CD8-positive, alpha-beta memory T cell (primary cell): ENCODE measurements at regions not wholly inside any gene's neighbourhood (a gene's known extent, or its start where the extent isn't known, plus 50 kb on each side); places are given as distances from the start of the nearest gene placed in this dataset.

Source experiments
- CTCF ChIA-PET: fragments of 350-600 bp; sonication (Branson Sonifier 250); formaldehyde crosslinking; loops from one replicate; lab custom pipeline; 2021; ENCODE audit warnings: antibody characterized with exemption; lab: Charles Lee
- POLR2A ChIA-PET: fragments of 350-600 bp; sonication (Branson Sonifier 250); formaldehyde crosslinking; loops from one replicate; lab custom pipeline; 2021; ENCODE audit warnings: antibody characterized with exemption; lab: Charles Lee
- DNase-seq, 5 donors: peaks; one replicate each; pipeline versions ENCODE4 v3.0.0 to v3.0.0-alpha.2; 2020 to 2022; ENCODE audit warnings: mixed read lengths in 1 of 5
- H3K27ac ChIP-seq: one replicate; pipeline ENCODE4 v1.7.0; 2013; ENCODE audit warnings: low read depth, mild to moderate bottlenecking, low read length, moderate library complexity
- H3K27me3 ChIP-seq: 2 replicates; pipeline ENCODE4 v1.7.0; 2013; ENCODE audit warnings: low read length, mild to moderate bottlenecking; ENCODE audit not compliant: insufficient read depth, poor library complexity, severe bottlenecking
- H3K36me3 ChIP-seq: 2 replicates; pipeline ENCODE4 v1.7.0; 2013; ENCODE audit warnings: mild to moderate bottlenecking, low read length, moderate library complexity; ENCODE audit not compliant: insufficient read depth
- H3K4me1 ChIP-seq: 2 replicates; pipeline ENCODE4 v1.7.0; 2013; ENCODE audit warnings: mild to moderate bottlenecking, low read length, moderate library complexity; ENCODE audit not compliant: insufficient read depth
- H3K4me3 ChIP-seq: 2 replicates; pipeline ENCODE4 v1.7.0; 2013; ENCODE audit warnings: mild to moderate bottlenecking, low read length
- H3K9me3 ChIP-seq: 2 replicates; pipeline ENCODE4 v1.7.0; 2013; ENCODE audit warnings: mild to moderate bottlenecking, low read length
- H3K27ac Mint-ChIP-seq, 8 donors: one replicate each; pipeline ENCODE4 v1.8.0; 2020 to 2021; ENCODE audit warnings: mixed read lengths in 8 of 8, mild to moderate bottlenecking in 6 of 8, inconsistent platforms in 3 of 8, moderate library complexity in 3 of 8
- H3K27me3 Mint-ChIP-seq, 2 donors: one replicate each; pipeline ENCODE4 v1.8.0; 2020 to 2021; ENCODE audit warnings: mixed read lengths in 2 of 2, mild to moderate bottlenecking in 1 of 2, moderate library complexity in 1 of 2
- H3K36me3 Mint-ChIP-seq, 3 donors: one replicate each; pipeline ENCODE4 v1.8.0; 2020 to 2021; ENCODE audit warnings: mixed read lengths in 3 of 3, inconsistent platforms in 1 of 3, mild to moderate bottlenecking in 1 of 3
- H3K4me1 Mint-ChIP-seq, 3 donors: one replicate each; pipeline ENCODE4 v1.8.0; 2020 to 2021; ENCODE audit warnings: mixed read lengths in 3 of 3, inconsistent platforms in 1 of 3, mild to moderate bottlenecking in 1 of 3
- H3K4me3 Mint-ChIP-seq, 7 donors: one replicate each; pipeline ENCODE4 v1.8.0; 2020 to 2021; ENCODE audit warnings: mixed read lengths in 7 of 7, mild to moderate bottlenecking in 6 of 7, moderate library complexity in 4 of 7, inconsistent platforms in 2 of 7
- H3K9me3 Mint-ChIP-seq, 5 donors: one replicate each; pipeline ENCODE4 v1.8.0; 2020 to 2022; ENCODE audit warnings: mixed read lengths in 5 of 5, mild to moderate bottlenecking in 3 of 5, moderate library complexity in 2 of 5, inconsistent platforms in 1 of 5

GRCh38 chr11:81655351-81655750 is 1078.3 kb downstream of the FAM181B start:
- Histone ChIP-seq H3K36me3 (no peaks in the 10 kb centered on the region), H3K27me3 (no peaks in the 10 kb centered on the region), H3K4me3 (no peak overlapping the region), H3K27ac (no peak overlapping the region), H3K9me3 (no peaks in the 10 kb centered on the region), H3K4me1 (no peaks in the 10 kb centered on the region)
- Mint-ChIP-seq H3K27ac (no peak overlapping the region), H3K27me3 (peaks cover 7 to 13% of the 10 kb centered on the region in 2 donors), H3K9me3 (peaks cover 0 to 17% (median 3%) of the 10 kb centered on the region in 5 donors), H3K36me3 (no peaks in the 10 kb centered on the region), H3K4me1 (no peaks in the 10 kb centered on the region), H3K4me3 (no peak overlapping the region)
- POLR2A ChIA-PET, result no interaction called here
- no peak for DNase-seq
- CTCF ChIA-PET, result no interaction called here

- Histone ChIP-seq H3K4me3 (no peak overlapping the region), H3K4me1 (no peaks in the 10 kb centered on the region), H3K27ac (no peak overlapping the region), H3K9me3 (no peaks in the 10 kb centered on the region), H3K27me3 (no peaks in the 10 kb centered on the region), H3K36me3 (no peaks in the 10 kb centered on the region)
- H3K36me3 Mint-ChIP-seq, result no peaks in the 10 kb centered on the region
- peaks cover 0 to 4% (median 0%) of the 10 kb centered on the region in 3 donors for H3K4me1 Mint-ChIP-seq
- H3K4me3 Mint-ChIP-seq, result no peak overlapping the region
- POLR2A ChIA-PET, result no interaction called here
- H3K27ac Mint-ChIP-seq, result no peak overlapping the region
- peaks cover 0 to 5% of the 10 kb centered on the region in 2 donors for H3K27me3 Mint-ChIP-seq
- CTCF ChIA-PET, result no interaction called here
- DNase-seq, result no peak
- no peaks in the 10 kb centered on the region for H3K9me3 Mint-ChIP-seq
These were observed 1086.3 kb downstream of the FAM181B start for GRCh38 chr11:81647374-81647773.

DNA sequence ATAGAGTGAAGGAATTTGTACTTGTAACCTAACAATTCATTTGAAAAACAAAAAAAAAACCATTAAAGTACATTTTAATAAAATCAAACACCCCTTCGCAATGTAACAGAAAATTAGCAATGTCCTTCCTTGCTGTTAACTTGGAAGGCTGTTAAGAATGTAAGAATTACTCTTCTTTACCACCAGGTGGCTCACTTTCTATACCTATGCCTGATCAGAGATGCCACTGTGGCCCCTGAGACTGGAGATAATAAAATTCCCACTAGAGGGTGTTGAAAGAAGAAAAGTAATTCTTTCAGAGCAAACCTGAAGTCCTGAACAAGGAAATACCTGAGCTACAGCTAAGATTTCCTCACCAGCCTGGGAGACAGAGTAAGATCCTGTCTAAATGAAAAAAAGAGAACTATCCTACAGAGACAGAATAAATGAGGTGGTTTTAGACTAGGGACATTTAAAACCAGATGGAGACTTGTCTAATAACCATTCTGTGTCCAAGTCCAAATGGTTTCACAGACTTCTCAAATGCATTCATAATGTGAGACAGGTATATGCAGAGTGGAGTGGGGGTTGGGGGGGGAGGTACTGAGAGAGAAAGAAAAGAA is 1089.3 kb downstream of the FAM181B start:
- Histone ChIP-seq H3K27ac (no peak overlapping the region), H3K27me3 (peaks cover 5% of the 10 kb centered on the region), H3K4me1 (no peaks in the 10 kb centered on the region), H3K4me3 (no peak overlapping the region), H3K9me3 (no peaks in the 10 kb centered on the region), H3K36me3 (no peaks in the 10 kb centered on the region)
- Mint-ChIP-seq H3K4me1 (peaks cover 0 to 4% (median 0%) of the 10 kb centered on the region in 3 donors), H3K27ac (no peak overlapping the region), H3K4me3 (no peak overlapping the region), H3K36me3 (no peaks in the 10 kb centered on the region), H3K9me3 (no peaks in the 10 kb centered on the region), H3K27me3 (peaks cover 0 to 5% of the 10 kb centered on the region in 2 donors)
- ChIA-PET POLR2A (no interaction called here), CTCF (interaction anchor here (1.1 kb wide), 1 partner anchor 1057 kb away, joined by 3 read pairs; no protein-coding TSS in a partner anchor)
- DNase-seq, result peak in 2 of 5 donors; percentile 20 to 31

GRCh38 chr11:81634483-81634882 is 1099.2 kb downstream of the FAM181B start:
- H3K9me3 ChIP-seq, result no peaks in the 10 kb centered on the region
- H3K36me3 Mint-ChIP-seq, result no peaks in the 10 kb centered on the region
- no peak overlapping the region for H3K27ac Mint-ChIP-seq
- POLR2A ChIA-PET, result no interaction called here
- no peaks in the 10 kb centered on the region for H3K4me1 ChIP-seq
- no peak overlapping the region for H3K4me3 ChIP-seq
- no peaks in the 10 kb centered on the region for H3K36me3 ChIP-seq
- H3K27me3 Mint-ChIP-seq, result peaks cover 0 to 12% of the 10 kb centered on the region in 2 donors
- no peak overlapping the region for H3K27ac ChIP-seq
- H3K9me3 Mint-ChIP-seq, result no peaks in the 10 kb centered on the region
- no peak for DNase-seq
- H3K4me3 Mint-ChIP-seq, result no peak overlapping the region
- CTCF ChIA-PET, result no interaction called here
- no peaks in the 10 kb centered on the region for H3K4me1 Mint-ChIP-seq
- H3K27me3 ChIP-seq, result no peaks in the 10 kb centered on the region

GRCh38 chr11:81602508-81602907 is 1131.2 kb downstream of the FAM181B start:
- Mint-ChIP-seq H3K27ac (no peak overlapping the region), H3K4me1 (no peaks in the 10 kb centered on the region), H3K4me3 (no peak overlapping the region), H3K36me3 (no peaks in the 10 kb centered on the region), H3K27me3 (no peaks in the 10 kb centered on the region), H3K9me3 (peaks cover 0 to 3% (median 2%) of the 10 kb centered on the region in 5 donors)
- no peak overlapping the region for H3K27ac ChIP-seq
- CTCF ChIA-PET, result no interaction called here
- H3K9me3 ChIP-seq, result no peaks in the 10 kb centered on the region
- no peak overlapping the region for H3K4me3 ChIP-seq
- no peaks in the 10 kb centered on the region for H3K36me3 ChIP-seq
- H3K4me1 ChIP-seq, result no peaks in the 10 kb centered on the region
- POLR2A ChIA-PET, result no interaction called here
- DNase-seq, result no peak
- no peaks in the 10 kb centered on the region for H3K27me3 ChIP-seq

DNA sequence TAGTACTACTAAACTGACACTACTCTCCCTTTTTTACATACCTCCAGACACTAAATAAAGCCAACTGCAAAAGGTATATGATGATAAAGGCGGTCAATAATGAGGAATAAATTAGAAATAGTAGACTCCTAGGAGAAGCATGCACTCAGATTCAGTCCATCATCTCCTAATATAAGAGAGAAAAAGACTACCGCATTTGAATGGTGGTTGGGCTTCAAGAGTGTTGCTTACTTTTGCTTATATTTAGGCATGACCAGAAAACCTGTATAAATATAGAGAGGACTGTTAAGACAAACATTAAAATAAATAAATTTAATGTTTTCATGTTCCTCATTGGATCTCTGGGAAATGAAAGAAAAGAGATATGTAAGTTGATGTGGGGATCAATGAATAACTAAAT is 1137.0 kb downstream of the FAM181B start:
- POLR2A ChIA-PET, result no interaction called here

GRCh38 chr11:81585390-81585933 is 1148.2 kb downstream of the FAM181B start:
- H3K9me3 Mint-ChIP-seq, result no peaks in the 10 kb centered on the region

More for the DNA sequence above, 1137.0 kb downstream of the FAM181B start:
- no peaks in the 10 kb centered on the region for H3K4me1 Mint-ChIP-seq
- no peak overlapping the region for H3K27ac Mint-ChIP-seq
- H3K27me3 Mint-ChIP-seq, result no peaks in the 10 kb centered on the region
- no peaks in the 10 kb centered on the region for H3K9me3 ChIP-seq
- H3K4me3 ChIP-seq, result no peak overlapping the region
- DNase-seq, result no peak
- peaks cover 0 to 3% (median 2%) of the 10 kb centered on the region in 5 donors for H3K9me3 Mint-ChIP-seq
- no peaks in the 10 kb centered on the region for H3K36me3 Mint-ChIP-seq
- no peaks in the 10 kb centered on the region for H3K27me3 ChIP-seq
- H3K4me3 Mint-ChIP-seq, result no peak overlapping the region
- no peaks in the 10 kb centered on the region for H3K4me1 ChIP-seq
- no peaks in the 10 kb centered on the region for H3K36me3 ChIP-seq
- H3K27ac ChIP-seq, result no peak overlapping the region
- CTCF ChIA-PET, result no interaction called here

DNA sequence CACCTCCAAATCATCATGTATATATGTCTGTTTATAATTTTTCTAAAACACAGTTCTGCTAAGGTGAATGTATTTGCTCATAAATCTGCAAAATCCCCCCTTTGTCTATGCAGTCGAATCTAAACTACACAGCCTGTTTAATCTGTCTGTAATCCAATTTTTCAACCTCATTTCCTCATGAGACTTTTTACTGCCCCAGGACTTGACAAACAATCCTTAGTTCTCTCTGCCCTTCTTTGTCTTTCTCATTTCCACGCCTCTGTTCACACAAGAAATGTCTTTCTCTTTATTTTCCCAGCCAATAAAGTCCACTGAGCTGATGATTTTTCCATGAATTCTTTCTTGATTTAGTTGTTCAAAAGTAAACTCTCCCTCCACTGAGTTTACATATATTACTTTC is 1154.3 kb downstream of the FAM181B start:
- H3K9me3 ChIP-seq, result no peaks in the 10 kb centered on the region
- H3K4me3 Mint-ChIP-seq, result no peak overlapping the region
- CTCF ChIA-PET, result no interaction called here
- POLR2A ChIA-PET, result no interaction called here
- no peak for DNase-seq
- no peak overlapping the region for H3K4me3 ChIP-seq
- H3K9me3 Mint-ChIP-seq, result no peaks in the 10 kb centered on the region
- H3K4me1 Mint-ChIP-seq, result no peaks in the 10 kb centered on the region
- H3K27ac Mint-ChIP-seq, result no peak overlapping the region
- H3K27ac ChIP-seq, result no peak overlapping the region
- H3K36me3 Mint-ChIP-seq, result no peaks in the 10 kb centered on the region
- no peaks in the 10 kb centered on the region for H3K27me3 Mint-ChIP-seq
- no peaks in the 10 kb centered on the region for H3K4me1 ChIP-seq
- H3K27me3 ChIP-seq, result no peaks in the 10 kb centered on the region
- H3K36me3 ChIP-seq, result no peaks in the 10 kb centered on the region

More at GRCh38 chr11:81585390-81585933, 1148.2 kb downstream of the FAM181B start:
- Histone ChIP-seq H3K4me3 (no peak overlapping the region), H3K27me3 (no peaks in the 10 kb centered on the region), H3K9me3 (no peaks in the 10 kb centered on the region), H3K27ac (no peak overlapping the region), H3K36me3 (no peaks in the 10 kb centered on the region), H3K4me1 (no peaks in the 10 kb centered on the region)
- CTCF ChIA-PET, result no interaction called here
- Mint-ChIP-seq H3K4me3 (no peak overlapping the region), H3K27ac (peak overlapping the region in 1 of 8 donors; percentile 26), H3K4me1 (no peaks in the 10 kb centered on the region), H3K36me3 (no peaks in the 10 kb centered on the region), H3K27me3 (no peaks in the 10 kb centered on the region)
- DNase-seq, result no peak
- POLR2A ChIA-PET, result no interaction called here
